GM23338 (cell line): ENCODE measurements at regions not wholly inside any gene's neighbourhood (a gene's known extent, or its start where the extent isn't known, plus 50 kb on each side); places are given as distances from the start of the nearest gene placed in this dataset.

Experiments used
- ATAC-seq: fragments of 200-7000 bp; cut with Tn5 transposase; 3 replicates; pipeline ENCODE4 v1.9.1; 2020
- DNase-seq: peaks from one replicate; pipeline ENCODE4 v3.0.0-alpha.2; 2015; ENCODE audit warnings: low spot score
- H2AFZ ChIP-seq: fragments of 200-600 bp; sonication (generic); 2 replicates; pipeline ENCODE4 v1.8.0; 2016; ENCODE audit warnings: antibody characterized with exemption, mild to moderate bottlenecking, moderate library complexity
- H3F3A ChIP-seq: fragments of 200-600 bp; sonication (generic); replicated peaks from 2 replicates; pipeline ENCODE4 v1.8.0; 2017; ENCODE audit warnings: antibody characterized with exemption, mixed run types, low read depth
- H3K27ac ChIP-seq: fragments of 200-600 bp; sonication (generic); 2 replicates; pipeline ENCODE4 v1.6.1; 2016; ENCODE audit warnings: low read depth
- H3K27me3 ChIP-seq: fragments of 200-600 bp; sonication (generic); 2 replicates; pipeline ENCODE4 v1.8.0; 2016; ENCODE audit warnings: mild to moderate bottlenecking, mixed run types, moderate library complexity; ENCODE audit not compliant: insufficient read depth
- H3K36me3 ChIP-seq: fragments of 200-600 bp; sonication (generic); 2 replicates; pipeline ENCODE4 v1.8.0; 2016; ENCODE audit warnings: mild to moderate bottlenecking; ENCODE audit not compliant: insufficient read depth
- H3K4me1 ChIP-seq: fragments of 200-600 bp; sonication (generic); 2 replicates; pipeline ENCODE4 v1.8.0; 2016; ENCODE audit warnings: mild to moderate bottlenecking, moderate library complexity; ENCODE audit not compliant: insufficient read depth
- H3K4me2 ChIP-seq: fragments of 200-600 bp; sonication (generic); 2 replicates; pipeline ENCODE4 v1.7.1; 2017; ENCODE audit warnings: mixed run types
- H3K4me3 ChIP-seq: fragments of 200-600 bp; sonication (generic); 2 replicates; pipeline ENCODE4 v1.6.1; 2016; ENCODE audit warnings: mixed run types
- H3K79me2 ChIP-seq: fragments of 200-600 bp; sonication (generic); replicated peaks from 2 replicates; pipeline ENCODE4 v1.8.0; 2017; ENCODE audit warnings: mild to moderate bottlenecking; ENCODE audit not compliant: insufficient read depth
- H3K9me2 ChIP-seq: fragments of 200-600 bp; sonication (generic); 2 replicates; pipeline ENCODE4 v1.8.0; 2017; ENCODE audit not compliant: insufficient read depth
- H4K20me1 ChIP-seq: fragments of 200-600 bp; sonication (generic); replicated peaks from 2 replicates; pipeline ENCODE4 v1.8.0; 2017; ENCODE audit warnings: mild to moderate bottlenecking; ENCODE audit not compliant: insufficient read depth
- H3K27ac Mint-ChIP-seq: 2 replicates; pipeline ENCODE4 v1.8.0; 2020; ENCODE audit warnings: inconsistent platforms, mild to moderate bottlenecking, moderate library complexity, mixed read lengths
- H3K27me3 Mint-ChIP-seq: 3 replicates; pipeline ENCODE4 v1.8.0; 2022; ENCODE audit warnings: low read depth, mild to moderate bottlenecking, moderate library complexity, mixed read lengths, inconsistent platforms; ENCODE audit not compliant: insufficient read depth, poor library complexity
- H3K36me3 Mint-ChIP-seq: 3 replicates; pipeline ENCODE4 v1.8.0; 2021; ENCODE audit warnings: low read depth, mild to moderate bottlenecking, inconsistent platforms, moderate library complexity, mixed read lengths
- H3K4me1 Mint-ChIP-seq: 3 replicates; pipeline ENCODE4 v1.8.0; 2020; ENCODE audit warnings: mild to moderate bottlenecking, inconsistent platforms, mixed read lengths
- H3K4me3 Mint-ChIP-seq: 3 replicates; pipeline ENCODE4 v1.8.0; 2021; ENCODE audit warnings: moderate library complexity, mild to moderate bottlenecking, inconsistent platforms, mixed read lengths
- H3K9me3 Mint-ChIP-seq: 3 replicates; pipeline ENCODE4 v1.8.0; 2020; ENCODE audit warnings: moderate library complexity, mild to moderate bottlenecking, inconsistent platforms, mixed read lengths
- CREB1 ChIP-seq: fragments of 250-450 bp; sonication (Bioruptor Pico); IDR thresholded peaks from 2 replicates; pipeline ENCODE4 v1.5.0; 2020; ENCODE audit warnings: low read depth, mild to moderate bottlenecking, moderate library complexity
- EZH2 ChIP-seq: fragments of 200-600 bp; sonication (generic); IDR thresholded peaks from one replicate; pipeline ENCODE4 v1.8.0; 2017; ENCODE audit warnings: antibody characterized with exemption, mild to moderate bottlenecking, low read depth; ENCODE audit not compliant: unreplicated experiment
- JUNB ChIP-seq: IDR thresholded peaks from one replicate; pipeline ENCODE4 v1.6.1; 2016; ENCODE audit warnings: antibody characterized with exemption; ENCODE audit not compliant: unreplicated experiment
- NANOG ChIP-seq: IDR thresholded peaks from 2 replicates; pipeline ENCODE4 v1.6.1; 2016; ENCODE audit warnings: antibody characterized with exemption, borderline replicate concordance
- POLR2AphosphoS5 ChIP-seq: IDR thresholded peaks from 2 replicates; pipeline ENCODE4 v1.6.1; 2016; ENCODE audit warnings: antibody characterized with exemption, low read depth
- STAT1 ChIP-seq: IDR thresholded peaks from one replicate; pipeline ENCODE4 v1.6.1; 2016; ENCODE audit warnings: antibody characterized with exemption; ENCODE audit not compliant: unreplicated experiment
- ZNF114 ChIP-seq: fragments of 250-450 bp; sonication (Bioruptor Pico); IDR thresholded peaks from 2 replicates; pipeline ENCODE4 v1.5.0; 2020; ENCODE audit warnings: mild to moderate bottlenecking, moderate library complexity
- ZNF331 ChIP-seq: fragments of 250-450 bp; sonication (Bioruptor Pico); IDR thresholded peaks from 2 replicates; pipeline ENCODE4 v1.5.0; 2020; ENCODE audit warnings: low read depth, mild to moderate bottlenecking, moderate library complexity
- TF ChIP-seq, protein P1 (sequence below): IDR thresholded peaks from 2 replicates; pipeline ENCODE4 v1.6.1; 2016; ENCODE audit warnings: antibody characterized with exemption
- TF ChIP-seq, protein P2 (sequence below), 2 experiments: fragments of 200-600 bp in 1 of 2; sonication (generic) in 1 of 2; conservative IDR thresholded peaks; 2 replicates each; pipeline versions ENCODE4 v1.5.1 to v1.6.1; 2016 to 2017; ENCODE audit warnings: antibody characterized with exemption in 2 of 2, low read depth in 2 of 2, mild to moderate bottlenecking in 2 of 2, moderate library complexity in 1 of 2
- TF ChIP-seq, protein P3 (sequence below): fragments of 250-450 bp; sonication (Bioruptor Pico); IDR thresholded peaks from 2 replicates; pipeline ENCODE4 v1.5.0; 2020; ENCODE audit warnings: mild to moderate bottlenecking, moderate library complexity

DNA sequence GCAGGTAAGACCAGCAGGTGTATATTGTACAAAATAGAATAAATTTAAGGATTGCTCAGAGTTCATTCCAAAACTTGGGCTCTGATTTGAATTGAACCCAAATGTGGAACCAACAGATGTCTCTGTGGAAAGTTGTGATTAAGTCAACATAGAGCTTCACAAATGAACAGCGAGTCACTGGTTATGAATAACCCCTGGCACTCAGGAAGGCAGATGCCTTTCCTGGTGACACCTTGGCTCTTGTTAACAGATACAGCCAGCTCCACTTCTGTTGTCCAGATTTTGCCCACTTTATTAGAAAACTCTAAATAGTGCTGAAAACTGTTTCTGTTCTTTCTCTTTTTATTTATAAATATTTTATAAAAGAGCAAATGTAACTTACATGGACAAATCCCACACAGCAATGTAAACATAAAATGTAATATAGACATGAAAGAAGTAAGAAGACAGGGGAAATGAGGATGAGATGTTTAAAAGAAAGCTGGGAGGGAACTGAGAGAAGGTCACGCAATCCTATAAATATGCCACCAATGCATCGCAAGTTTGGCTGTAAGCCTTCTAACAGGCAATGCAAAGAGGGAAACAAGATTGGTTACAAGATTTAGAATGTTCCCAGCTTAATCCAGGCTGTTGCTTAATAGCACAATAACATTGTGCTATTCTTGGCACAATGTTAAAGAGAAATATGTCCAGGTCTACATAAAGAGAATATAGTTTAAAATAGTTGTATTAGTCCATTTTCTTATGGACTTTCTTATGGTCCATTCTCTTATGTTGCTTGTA, 495.5 kb downstream of the TAFA4 start:
- Mint-ChIP-seq H3K9me3 (peaks cover 11% of the 10 kb centered on the region), H3K27ac (no peak overlapping the region), H3K4me3 (no peak overlapping the region), H3K27me3 (no peaks in the 10 kb centered on the region), H3K4me1 (no peaks in the 10 kb centered on the region), H3K36me3 (peaks cover 12% of the 10 kb centered on the region; the same call in 2 of the 3 replicates)
- no peak for DNase-seq
- Histone ChIP-seq H3K36me3 (no peaks in the 10 kb centered on the region), H3K4me2 (no peak overlapping the region), H3K4me3 (no peak overlapping the region), H4K20me1 (no peaks in the 10 kb centered on the region), H2AFZ (no peak overlapping the region), H3K4me1 (no peaks in the 10 kb centered on the region), H3K79me2 (no peaks in the 10 kb centered on the region), H3K27ac (no peak overlapping the region), H3K27me3 (no peaks in the 10 kb centered on the region), H3F3A (no peaks in the 10 kb centered on the region), H3K9me2 (peaks cover 14% of the 10 kb centered on the region; the same call in 1 of the 2 replicates)
- TF ChIP-seq ZNF331 (no peak), NANOG (no peak), POLR2AphosphoS5 (no peak), CREB1 (CRISPR knock-in tag) (no peak), ZNF114 (CRISPR knock-in tag) (no peak), JUNB (no peak), EZH2 (no peak), STAT1 (no peak)
- TF ChIP-seq, protein P1, sequence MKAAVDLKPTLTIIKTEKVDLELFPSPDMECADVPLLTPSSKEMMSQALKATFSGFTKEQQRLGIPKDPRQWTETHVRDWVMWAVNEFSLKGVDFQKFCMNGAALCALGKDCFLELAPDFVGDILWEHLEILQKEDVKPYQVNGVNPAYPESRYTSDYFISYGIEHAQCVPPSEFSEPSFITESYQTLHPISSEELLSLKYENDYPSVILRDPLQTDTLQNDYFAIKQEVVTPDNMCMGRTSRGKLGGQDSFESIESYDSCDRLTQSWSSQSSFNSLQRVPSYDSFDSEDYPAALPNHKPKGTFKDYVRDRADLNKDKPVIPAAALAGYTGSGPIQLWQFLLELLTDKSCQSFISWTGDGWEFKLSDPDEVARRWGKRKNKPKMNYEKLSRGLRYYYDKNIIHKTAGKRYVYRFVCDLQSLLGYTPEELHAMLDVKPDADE, result no peak
- TF ChIP-seq, protein P2, sequence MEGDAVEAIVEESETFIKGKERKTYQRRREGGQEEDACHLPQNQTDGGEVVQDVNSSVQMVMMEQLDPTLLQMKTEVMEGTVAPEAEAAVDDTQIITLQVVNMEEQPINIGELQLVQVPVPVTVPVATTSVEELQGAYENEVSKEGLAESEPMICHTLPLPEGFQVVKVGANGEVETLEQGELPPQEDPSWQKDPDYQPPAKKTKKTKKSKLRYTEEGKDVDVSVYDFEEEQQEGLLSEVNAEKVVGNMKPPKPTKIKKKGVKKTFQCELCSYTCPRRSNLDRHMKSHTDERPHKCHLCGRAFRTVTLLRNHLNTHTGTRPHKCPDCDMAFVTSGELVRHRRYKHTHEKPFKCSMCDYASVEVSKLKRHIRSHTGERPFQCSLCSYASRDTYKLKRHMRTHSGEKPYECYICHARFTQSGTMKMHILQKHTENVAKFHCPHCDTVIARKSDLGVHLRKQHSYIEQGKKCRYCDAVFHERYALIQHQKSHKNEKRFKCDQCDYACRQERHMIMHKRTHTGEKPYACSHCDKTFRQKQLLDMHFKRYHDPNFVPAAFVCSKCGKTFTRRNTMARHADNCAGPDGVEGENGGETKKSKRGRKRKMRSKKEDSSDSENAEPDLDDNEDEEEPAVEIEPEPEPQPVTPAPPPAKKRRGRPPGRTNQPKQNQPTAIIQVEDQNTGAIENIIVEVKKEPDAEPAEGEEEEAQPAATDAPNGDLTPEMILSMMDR (conservative IDR thresholded peaks at IDR 0.05; ENCODE audit: low read depth in 2 of 2), result no peak
- no peak for ATAC-seq

DNA sequence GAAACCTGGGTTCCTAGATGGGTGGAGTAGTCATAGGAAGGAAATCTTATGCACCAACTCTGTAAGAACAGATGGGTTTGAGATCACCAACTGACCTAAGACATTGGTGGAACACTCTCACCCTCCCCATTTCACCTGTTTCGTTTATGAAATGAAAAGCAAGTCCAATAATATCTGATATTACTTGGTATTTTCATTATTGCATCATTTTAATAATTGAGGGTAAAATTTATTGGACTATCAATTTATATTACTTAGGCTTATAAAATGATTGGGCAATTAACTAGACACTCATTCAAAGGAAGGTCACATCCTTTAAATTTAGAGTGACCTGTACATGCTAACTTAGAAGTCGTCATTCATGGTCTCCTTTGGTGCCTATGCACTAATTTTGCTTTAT, 503.9 kb downstream of the TAFA4 start:
- no peaks in the 10 kb centered on the region for H3K27me3 Mint-ChIP-seq
- H3F3A ChIP-seq, result no peaks in the 10 kb centered on the region
- H3K9me3 Mint-ChIP-seq, result no peaks in the 10 kb centered on the region
- H2AFZ ChIP-seq, result no peak overlapping the region
- H3K4me2 ChIP-seq, result no peak overlapping the region
- peaks cover 29% of the 10 kb centered on the region for H3K9me2 ChIP-seq
- no peak overlapping the region for H3K27ac Mint-ChIP-seq
- no peaks in the 10 kb centered on the region; the same call in 2 of the 3 replicates for H3K4me1 Mint-ChIP-seq
- H3K4me3 ChIP-seq, result no peak overlapping the region
- H3K36me3 ChIP-seq, result no peaks in the 10 kb centered on the region
- H3K79me2 ChIP-seq, result no peaks in the 10 kb centered on the region
- H3K36me3 Mint-ChIP-seq, result no peaks in the 10 kb centered on the region
- H3K27ac ChIP-seq, result no peak overlapping the region
- H3K27me3 ChIP-seq, result no peaks in the 10 kb centered on the region
- H3K4me1 ChIP-seq, result peaks cover 9% of the 10 kb centered on the region
- no peaks in the 10 kb centered on the region for H4K20me1 ChIP-seq
- DNase-seq (no peak), ATAC-seq (no peak)
- no peak overlapping the region for H3K4me3 Mint-ChIP-seq
- TF ChIP-seq ZNF331, result no peak
- TF ChIP-seq EZH2, result no peak
- TF ChIP-seq, protein P3, sequence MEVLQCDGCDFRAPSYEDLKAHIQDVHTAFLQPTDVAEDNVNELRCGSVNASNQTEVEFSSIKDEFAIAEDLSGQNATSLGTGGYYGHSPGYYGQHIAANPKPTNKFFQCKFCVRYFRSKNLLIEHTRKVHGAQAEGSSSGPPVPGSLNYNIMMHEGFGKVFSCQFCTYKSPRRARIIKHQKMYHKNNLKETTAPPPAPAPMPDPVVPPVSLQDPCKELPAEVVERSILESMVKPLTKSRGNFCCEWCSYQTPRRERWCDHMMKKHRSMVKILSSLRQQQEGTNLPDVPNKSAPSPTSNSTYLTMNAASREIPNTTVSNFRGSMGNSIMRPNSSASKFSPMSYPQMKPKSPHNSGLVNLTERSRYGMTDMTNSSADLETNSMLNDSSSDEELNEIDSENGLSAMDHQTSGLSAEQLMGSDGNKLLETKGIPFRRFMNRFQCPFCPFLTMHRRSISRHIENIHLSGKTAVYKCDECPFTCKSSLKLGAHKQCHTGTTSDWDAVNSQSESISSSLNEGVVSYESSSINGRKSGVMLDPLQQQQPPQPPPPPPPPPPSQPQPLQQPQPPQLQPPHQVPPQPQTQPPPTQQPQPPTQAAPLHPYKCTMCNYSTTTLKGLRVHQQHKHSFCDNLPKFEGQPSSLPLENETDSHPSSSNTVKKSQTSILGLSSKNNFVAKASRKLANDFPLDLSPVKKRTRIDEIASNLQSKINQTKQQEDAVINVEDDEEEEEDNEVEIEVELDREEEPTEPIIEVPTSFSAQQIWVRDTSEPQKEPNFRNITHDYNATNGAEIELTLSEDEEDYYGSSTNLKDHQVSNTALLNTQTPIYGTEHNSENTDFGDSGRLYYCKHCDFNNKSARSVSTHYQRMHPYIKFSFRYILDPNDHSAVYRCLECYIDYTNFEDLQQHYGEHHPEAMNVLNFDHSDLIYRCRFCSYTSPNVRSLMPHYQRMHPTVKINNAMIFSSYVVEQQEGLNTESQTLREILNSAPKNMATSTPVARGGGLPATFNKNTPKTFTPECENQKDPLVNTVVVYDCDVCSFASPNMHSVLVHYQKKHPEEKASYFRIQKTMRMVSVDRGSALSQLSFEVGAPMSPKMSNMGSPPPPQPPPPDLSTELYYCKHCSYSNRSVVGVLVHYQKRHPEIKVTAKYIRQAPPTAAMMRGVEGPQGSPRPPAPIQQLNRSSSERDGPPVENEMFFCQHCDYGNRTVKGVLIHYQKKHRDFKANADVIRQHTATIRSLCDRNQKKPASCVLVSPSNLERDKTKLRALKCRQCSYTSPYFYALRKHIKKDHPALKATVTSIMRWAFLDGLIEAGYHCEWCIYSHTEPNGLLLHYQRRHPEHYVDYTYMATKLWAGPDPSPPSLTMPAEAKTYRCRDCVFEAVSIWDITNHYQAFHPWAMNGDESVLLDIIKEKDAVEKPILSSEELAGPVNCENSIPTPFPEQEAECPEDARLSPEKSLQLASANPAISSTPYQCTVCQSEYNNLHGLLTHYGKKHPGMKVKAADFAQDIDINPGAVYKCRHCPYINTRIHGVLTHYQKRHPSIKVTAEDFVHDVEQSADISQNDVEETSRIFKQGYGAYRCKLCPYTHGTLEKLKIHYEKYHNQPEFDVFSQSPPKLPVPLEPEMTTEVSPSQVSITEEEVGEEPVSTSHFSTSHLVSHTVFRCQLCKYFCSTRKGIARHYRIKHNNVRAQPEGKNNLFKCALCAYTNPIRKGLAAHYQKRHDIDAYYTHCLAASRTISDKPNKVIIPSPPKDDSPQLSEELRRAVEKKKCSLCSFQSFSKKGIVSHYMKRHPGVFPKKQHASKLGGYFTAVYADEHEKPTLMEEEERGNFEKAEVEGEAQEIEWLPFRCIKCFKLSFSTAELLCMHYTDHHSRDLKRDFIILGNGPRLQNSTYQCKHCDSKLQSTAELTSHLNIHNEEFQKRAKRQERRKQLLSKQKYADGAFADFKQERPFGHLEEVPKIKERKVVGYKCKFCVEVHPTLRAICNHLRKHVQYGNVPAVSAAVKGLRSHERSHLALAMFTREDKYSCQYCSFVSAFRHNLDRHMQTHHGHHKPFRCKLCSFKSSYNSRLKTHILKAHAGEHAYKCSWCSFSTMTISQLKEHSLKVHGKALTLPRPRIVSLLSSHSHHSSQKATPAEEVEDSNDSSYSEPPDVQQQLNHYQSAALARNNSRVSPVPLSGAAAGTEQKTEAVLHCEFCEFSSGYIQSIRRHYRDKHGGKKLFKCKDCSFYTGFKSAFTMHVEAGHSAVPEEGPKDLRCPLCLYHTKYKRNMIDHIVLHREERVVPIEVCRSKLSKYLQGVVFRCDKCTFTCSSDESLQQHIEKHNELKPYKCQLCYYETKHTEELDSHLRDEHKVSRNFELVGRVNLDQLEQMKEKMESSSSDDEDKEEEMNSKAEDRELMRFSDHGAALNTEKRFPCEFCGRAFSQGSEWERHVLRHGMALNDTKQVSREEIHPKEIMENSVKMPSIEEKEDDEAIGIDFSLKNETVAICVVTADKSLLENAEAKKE (CRISPR knock-in tag), result no peak
- no peak for TF ChIP-seq STAT1
- TF ChIP-seq ZNF114 (CRISPR knock-in tag), result no peak
